22Rv1 (cell line): ENCODE measurements at regions not wholly inside any gene's neighbourhood (a gene's known extent, or its start where the extent isn't known, plus 50 kb on each side); places are given as distances from the start of the nearest gene placed in this dataset.

Experiments
- ZFX ChIP-seq: fragments of 450-650 bp; IDR thresholded peaks from 2 replicates; pipeline ENCODE4 v1.6.1; 2017; ENCODE audit warnings: antibody characterized with exemption, borderline replicate concordance
- TF ChIP-seq, protein P1 (sequence below): fragments of 450-650 bp; IDR thresholded peaks from 2 replicates; pipeline ENCODE4 v1.5.1; 2017; ENCODE audit warnings: mild to moderate bottlenecking

GRCh38 chr9:18195223-18195622 lies 278.7 kb upstream of the ADAMTSL1 start:
- TF ChIP-seq, protein P1, sequence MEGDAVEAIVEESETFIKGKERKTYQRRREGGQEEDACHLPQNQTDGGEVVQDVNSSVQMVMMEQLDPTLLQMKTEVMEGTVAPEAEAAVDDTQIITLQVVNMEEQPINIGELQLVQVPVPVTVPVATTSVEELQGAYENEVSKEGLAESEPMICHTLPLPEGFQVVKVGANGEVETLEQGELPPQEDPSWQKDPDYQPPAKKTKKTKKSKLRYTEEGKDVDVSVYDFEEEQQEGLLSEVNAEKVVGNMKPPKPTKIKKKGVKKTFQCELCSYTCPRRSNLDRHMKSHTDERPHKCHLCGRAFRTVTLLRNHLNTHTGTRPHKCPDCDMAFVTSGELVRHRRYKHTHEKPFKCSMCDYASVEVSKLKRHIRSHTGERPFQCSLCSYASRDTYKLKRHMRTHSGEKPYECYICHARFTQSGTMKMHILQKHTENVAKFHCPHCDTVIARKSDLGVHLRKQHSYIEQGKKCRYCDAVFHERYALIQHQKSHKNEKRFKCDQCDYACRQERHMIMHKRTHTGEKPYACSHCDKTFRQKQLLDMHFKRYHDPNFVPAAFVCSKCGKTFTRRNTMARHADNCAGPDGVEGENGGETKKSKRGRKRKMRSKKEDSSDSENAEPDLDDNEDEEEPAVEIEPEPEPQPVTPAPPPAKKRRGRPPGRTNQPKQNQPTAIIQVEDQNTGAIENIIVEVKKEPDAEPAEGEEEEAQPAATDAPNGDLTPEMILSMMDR, result no peak
- TF ChIP-seq ZFX, result no peak
